HL-60 (cell line): ENCODE measurements at regions not wholly inside any gene's neighbourhood (a gene's known extent, or its start where the extent isn't known, plus 50 kb on each side); places are given as distances from the start of the nearest gene placed in this dataset.

Experiments
- DNase-seq, 2 experiments: peaks; one replicate each; pipeline ENCODE4 v3.0.0-alpha.2; 2010 to 2020; ENCODE audit warnings: low read depth in 1 of 2, low spot score in 1 of 2
- H3K27ac ChIP-seq: fragments of 250-450 bp; sonication (Bioruptor Pico); replicated peaks from 2 replicates; pipeline ENCODE4 v1.5.1; 2020; ENCODE audit warnings: mild to moderate bottlenecking, moderate library complexity
- H3K27me3 ChIP-seq: fragments of 250-450 bp; sonication (Bioruptor Pico); 2 replicates; pipeline ENCODE4 v1.5.1; 2021; ENCODE audit warnings: mild to moderate bottlenecking, moderate library complexity; ENCODE audit not compliant: insufficient read depth, poor library complexity, severe bottlenecking
- H3K4me3 ChIP-seq: replicated peaks from 2 replicates; pipeline ENCODE4 v1.5.1; 2011; ENCODE audit warnings: mild to moderate bottlenecking, control low read depth, low read length; ENCODE audit not compliant: insufficient read depth
- CTCF ChIP-seq: IDR thresholded peaks from one replicate; pipeline ENCODE4 v1.5.1; 2011; ENCODE audit warnings: low read length, control low read depth, inconsistent platforms; ENCODE audit not compliant: insufficient read depth
- GABPA ChIP-seq: IDR thresholded peaks from 2 replicates; pipeline ENCODE4 v1.6.1; 2012; ENCODE audit warnings: low read depth
- POLR2AphosphoS5 ChIP-seq: IDR thresholded peaks from 2 replicates; pipeline ENCODE4 v1.6.1; 2012; ENCODE audit warnings: low read depth
- SPI1 ChIP-seq: IDR thresholded peaks from 2 replicates; pipeline ENCODE4 v1.6.1; 2012; ENCODE audit warnings: low read depth, mild to moderate bottlenecking, borderline replicate concordance
- TF ChIP-seq, protein P1 (sequence below): IDR thresholded peaks from 2 replicates; pipeline ENCODE4 v1.6.1; 2012; ENCODE audit warnings: low read depth; ENCODE audit not compliant: insufficient replicate concordance

- DNase-seq = peak in 1 of 2 experiments; percentile 2
- no peak overlapping the region for H3K27ac ChIP-seq
Measured at GRCh38 chr5:74149395-74149794, 491.1 kb downstream of the ENC1 start.

GRCh38 chr5:74148321-74148720 lies 492.2 kb downstream of the ENC1 start:
- no peak for DNase-seq
- Histone ChIP-seq H3K27me3 (no peaks in the 10 kb centered on the region), H3K4me3 (no peak overlapping the region), H3K27ac (no peak overlapping the region)
- no peak for TF ChIP-seq CTCF
- TF ChIP-seq, protein P1, sequence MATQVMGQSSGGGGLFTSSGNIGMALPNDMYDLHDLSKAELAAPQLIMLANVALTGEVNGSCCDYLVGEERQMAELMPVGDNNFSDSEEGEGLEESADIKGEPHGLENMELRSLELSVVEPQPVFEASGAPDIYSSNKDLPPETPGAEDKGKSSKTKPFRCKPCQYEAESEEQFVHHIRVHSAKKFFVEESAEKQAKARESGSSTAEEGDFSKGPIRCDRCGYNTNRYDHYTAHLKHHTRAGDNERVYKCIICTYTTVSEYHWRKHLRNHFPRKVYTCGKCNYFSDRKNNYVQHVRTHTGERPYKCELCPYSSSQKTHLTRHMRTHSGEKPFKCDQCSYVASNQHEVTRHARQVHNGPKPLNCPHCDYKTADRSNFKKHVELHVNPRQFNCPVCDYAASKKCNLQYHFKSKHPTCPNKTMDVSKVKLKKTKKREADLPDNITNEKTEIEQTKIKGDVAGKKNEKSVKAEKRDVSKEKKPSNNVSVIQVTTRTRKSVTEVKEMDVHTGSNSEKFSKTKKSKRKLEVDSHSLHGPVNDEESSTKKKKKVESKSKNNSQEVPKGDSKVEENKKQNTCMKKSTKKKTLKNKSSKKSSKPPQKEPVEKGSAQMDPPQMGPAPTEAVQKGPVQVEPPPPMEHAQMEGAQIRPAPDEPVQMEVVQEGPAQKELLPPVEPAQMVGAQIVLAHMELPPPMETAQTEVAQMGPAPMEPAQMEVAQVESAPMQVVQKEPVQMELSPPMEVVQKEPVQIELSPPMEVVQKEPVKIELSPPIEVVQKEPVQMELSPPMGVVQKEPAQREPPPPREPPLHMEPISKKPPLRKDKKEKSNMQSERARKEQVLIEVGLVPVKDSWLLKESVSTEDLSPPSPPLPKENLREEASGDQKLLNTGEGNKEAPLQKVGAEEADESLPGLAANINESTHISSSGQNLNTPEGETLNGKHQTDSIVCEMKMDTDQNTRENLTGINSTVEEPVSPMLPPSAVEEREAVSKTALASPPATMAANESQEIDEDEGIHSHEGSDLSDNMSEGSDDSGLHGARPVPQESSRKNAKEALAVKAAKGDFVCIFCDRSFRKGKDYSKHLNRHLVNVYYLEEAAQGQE = no peak
- TF ChIP-seq GABPA = no peak
- TF ChIP-seq POLR2AphosphoS5 = no peak
- no peak for TF ChIP-seq SPI1

More at GRCh38 chr5:74149395-74149794, 491.1 kb downstream of the ENC1 start:
- Histone ChIP-seq H3K27me3 (no peaks in the 10 kb centered on the region), H3K4me3 (no peak overlapping the region)
- TF ChIP-seq CTCF (no peak), SPI1 (no peak), GABPA (no peak), POLR2AphosphoS5 (no peak)
- TF ChIP-seq, protein P1 = no peak

- H3K4me3 ChIP-seq = no peak overlapping the region
- no peaks in the 10 kb centered on the region for H3K27me3 ChIP-seq
- no peak for DNase-seq
- H3K27ac ChIP-seq = no peak overlapping the region
- TF ChIP-seq POLR2AphosphoS5 (no peak), GABPA (no peak), SPI1 (no peak), CTCF (no peak)
- TF ChIP-seq, protein P1 = no peak
Measured at GRCh38 chr5:74146796-74147195, 493.7 kb downstream of the ENC1 start.
